Trophoblast cell (in vitro differentiated cells and primary cell): ENCODE measurements at regions not wholly inside any gene's neighbourhood (a gene's known extent, or its start where the extent isn't known, plus 50 kb on each side); places are given as distances from the start of the nearest gene placed in this dataset.
A peak's percentile ranks its signal among the peaks of the same experiment; 100 is the strongest.

Source experiments
- DNase-seq, 2 donors: peaks; one replicate each; pipeline ENCODE4 v3.0.0-alpha.2; 2016
- H2AFZ ChIP-seq: 2 replicates; pipeline ENCODE4 v1.6.1; 2013; ENCODE audit warnings: low read length, moderate library complexity, mild to moderate bottlenecking; ENCODE audit not compliant: insufficient read depth, poor library complexity
- H2AK5ac ChIP-seq: 2 replicates; pipeline ENCODE4 v1.6.1; 2013; ENCODE audit warnings: mild to moderate bottlenecking, low read length
- H2BK120ac ChIP-seq: 2 replicates; pipeline ENCODE4 v1.6.1; 2013; ENCODE audit warnings: low read length, mild to moderate bottlenecking, moderate library complexity; ENCODE audit not compliant: insufficient read depth, poor library complexity
- H2BK12ac ChIP-seq: 2 replicates; pipeline ENCODE4 v1.6.1; 2013; ENCODE audit warnings: mild to moderate bottlenecking, low read length, moderate library complexity
- H2BK5ac ChIP-seq: 2 replicates; pipeline ENCODE4 v1.6.1; 2013; ENCODE audit warnings: low read length, low read depth, moderate library complexity, mild to moderate bottlenecking; ENCODE audit not compliant: poor library complexity
- H3K14ac ChIP-seq: 2 replicates; pipeline ENCODE4 v1.6.1; 2013; ENCODE audit warnings: mild to moderate bottlenecking, low read length
- H3K18ac ChIP-seq: 2 replicates; pipeline ENCODE4 v1.6.1; 2013; ENCODE audit warnings: mild to moderate bottlenecking, low read length
- H3K23ac ChIP-seq: 2 replicates; pipeline ENCODE4 v1.6.1; 2013; ENCODE audit warnings: low read length
- H3K27ac ChIP-seq: 2 replicates; pipeline ENCODE4 v1.5.1; 2013; ENCODE audit warnings: low read depth, mild to moderate bottlenecking, inconsistent platforms, low read length, moderate library complexity
- H3K27me3 ChIP-seq: 2 replicates; pipeline ENCODE4 v1.6.1; 2013; ENCODE audit warnings: inconsistent platforms, mild to moderate bottlenecking, low read length, moderate library complexity; ENCODE audit not compliant: insufficient read depth
- H3K36me3 ChIP-seq, 2 experiments: 1 replicate in 1 of 2; 2 replicates in 1 of 2; pipeline ENCODE4 v1.6.1; 2013; ENCODE audit warnings: low read length in 2 of 2, mild to moderate bottlenecking in 2 of 2, moderate library complexity in 1 of 2; ENCODE audit not compliant: insufficient read depth in 2 of 2, control insufficient read depth in 1 of 2
- H3K4ac ChIP-seq: 2 replicates; pipeline ENCODE4 v1.6.1; 2013; ENCODE audit warnings: low read depth, mild to moderate bottlenecking, low read length, moderate library complexity
- H3K4me1 ChIP-seq, 2 experiments: 1 replicate in 1 of 2; 2 replicates in 1 of 2; pipeline ENCODE4 v1.6.1; 2013; ENCODE audit warnings: low read length in 2 of 2, mild to moderate bottlenecking in 2 of 2, moderate library complexity in 1 of 2; ENCODE audit not compliant: insufficient read depth in 2 of 2, control insufficient read depth in 1 of 2
- H3K4me2 ChIP-seq: 2 replicates; pipeline ENCODE4 v1.6.1; 2013; ENCODE audit warnings: inconsistent platforms, mild to moderate bottlenecking, low read length, moderate library complexity
- H3K4me3 ChIP-seq: 2 replicates; pipeline ENCODE4 v1.5.1; 2013; ENCODE audit warnings: mild to moderate bottlenecking, low read depth, low read length, inconsistent platforms
- H3K79me1 ChIP-seq: one replicate; pipeline ENCODE4 v1.6.1; 2013; ENCODE audit warnings: low read length
- H3K79me2 ChIP-seq: 2 replicates; pipeline ENCODE4 v1.6.1; 2013; ENCODE audit warnings: low read length, mild to moderate bottlenecking; ENCODE audit not compliant: control insufficient read depth, insufficient read depth, poor library complexity
- H3K9ac ChIP-seq: 2 replicates; pipeline ENCODE4 v1.6.1; 2013; ENCODE audit warnings: mild to moderate bottlenecking, low read length
- H3K9me3 ChIP-seq: 2 replicates; pipeline ENCODE4 v1.6.1; 2013; ENCODE audit warnings: low read depth, mild to moderate bottlenecking, control low read depth, inconsistent platforms, low read length; ENCODE audit not compliant: insufficient read depth
- H4K12ac ChIP-seq: 2 replicates; pipeline ENCODE4 v1.6.1; 2013; ENCODE audit warnings: low read depth, mild to moderate bottlenecking, low read length, moderate library complexity
- H4K8ac ChIP-seq: 2 replicates; pipeline ENCODE4 v1.6.1; 2013; ENCODE audit warnings: low read depth, mild to moderate bottlenecking, low read length, moderate library complexity
- H4K91ac ChIP-seq: one replicate; pipeline ENCODE4 v1.6.1; 2013; ENCODE audit warnings: low read depth, mild to moderate bottlenecking, low read length, moderate library complexity
- WGBS: extraction: QIAGEN DNeasy Blood & Tissue Kit; methylation state at CpG from one replicate; pipeline ENCODE4 v1.1.7; 2013; ENCODE audit warnings: missing lambda C conversion rate; ENCODE audit not compliant: insufficient read length, insufficient coverage; ENCODE audit errors: extremely low coverage; 5-methylcytosine and 5-hydroxymethylcytosine counted together

- Histone ChIP-seq H3K14ac (no peak overlapping the region), H3K36me3 (no peaks in the 10 kb centered on the region), H4K8ac (no peak overlapping the region), H4K12ac (no peak overlapping the region), H3K4ac (no peak overlapping the region), H2AFZ (no peak overlapping the region), H2BK120ac (no peak overlapping the region), H3K18ac (no peak overlapping the region), H3K27me3 (no peaks in the 10 kb centered on the region), H3K79me1 (no peaks in the 10 kb centered on the region), H3K9ac (no peak overlapping the region), H3K4me2 (no peak overlapping the region), H3K9me3 (peaks cover 11% of the 10 kb centered on the region), H3K4me3 (peak overlapping the region; percentile 21), H3K23ac (no peak overlapping the region), H3K4me1 (no peaks in the 10 kb centered on the region), H3K79me2 (no peaks in the 10 kb centered on the region), H3K27ac (no peak overlapping the region), H2BK5ac (no peak overlapping the region), H2AK5ac (no peak overlapping the region), H2BK12ac (no peak overlapping the region), H4K91ac (no peak overlapping the region)
- DNase-seq: no peak
- no CpG with 5 or more reads among the region's 22 CpGs for WGBS
Measured at GRCh38 chr22:48881326-48881980, 946.2 kb downstream of the BRD1 start.

GRCh38 chr22:48880749-48881148 lies 946.9 kb downstream of the BRD1 start:
- H3K79me2 ChIP-seq: no peaks in the 10 kb centered on the region
- no peak overlapping the region for H2BK5ac ChIP-seq
- no peak overlapping the region for H3K18ac ChIP-seq
- no peaks in the 10 kb centered on the region for H3K27me3 ChIP-seq
- no peak overlapping the region for H3K4ac ChIP-seq
- no peaks in the 10 kb centered on the region for H3K36me3 ChIP-seq
- H3K4me2 ChIP-seq: no peak overlapping the region
- H4K12ac ChIP-seq: no peak overlapping the region
- H3K27ac ChIP-seq: no peak overlapping the region
- no peak overlapping the region for H3K4me3 ChIP-seq
- H3K14ac ChIP-seq: no peak overlapping the region
- H2AFZ ChIP-seq: no peak overlapping the region
- peaks cover 11% of the 10 kb centered on the region for H3K9me3 ChIP-seq
- no peak overlapping the region for H2BK12ac ChIP-seq
- H3K23ac ChIP-seq: no peak overlapping the region
- no peak for DNase-seq
- WGBS: no CpG with 5 or more reads among the region's 11 CpGs
- no peak overlapping the region for H4K91ac ChIP-seq
- no peaks in the 10 kb centered on the region for H3K79me1 ChIP-seq
- H3K9ac ChIP-seq: no peak overlapping the region
- H4K8ac ChIP-seq: no peak overlapping the region
- no peak overlapping the region for H2BK120ac ChIP-seq
- H3K4me1 ChIP-seq: no peaks in the 10 kb centered on the region
- no peak overlapping the region for H2AK5ac ChIP-seq

GRCh38 chr22:48876951-48877350 lies 950.7 kb downstream of the BRD1 start:
- Histone ChIP-seq H2BK120ac (no peak overlapping the region), H2AK5ac (no peak overlapping the region), H2AFZ (no peak overlapping the region), H4K91ac (no peak overlapping the region), H3K36me3 (no peaks in the 10 kb centered on the region), H3K14ac (no peak overlapping the region), H3K79me1 (no peaks in the 10 kb centered on the region), H3K18ac (no peak overlapping the region), H2BK5ac (no peak overlapping the region), H3K9me3 (peaks cover 6% of the 10 kb centered on the region), H3K4me2 (no peak overlapping the region), H3K79me2 (no peaks in the 10 kb centered on the region), H3K4ac (no peak overlapping the region), H3K23ac (no peak overlapping the region), H2BK12ac (no peak overlapping the region), H3K9ac (no peak overlapping the region), H4K12ac (no peak overlapping the region), H3K27me3 (no peaks in the 10 kb centered on the region), H3K4me1 (no peaks in the 10 kb centered on the region), H3K27ac (no peak overlapping the region), H4K8ac (no peak overlapping the region), H3K4me3 (no peak overlapping the region)
- no peak for DNase-seq
- no CpG with 5 or more reads among the region's 4 CpGs for WGBS

- Histone ChIP-seq H2BK120ac (no peak overlapping the region), H2BK5ac (no peak overlapping the region), H4K12ac (no peak overlapping the region), H3K4me3 (no peak overlapping the region), H2BK12ac (no peak overlapping the region), H3K14ac (no peak overlapping the region), H4K8ac (no peak overlapping the region), H3K9me3 (no peaks in the 10 kb centered on the region), H3K9ac (no peak overlapping the region), H3K18ac (no peak overlapping the region), H3K27me3 (no peaks in the 10 kb centered on the region), H3K79me1 (no peaks in the 10 kb centered on the region), H3K79me2 (no peaks in the 10 kb centered on the region), H2AK5ac (no peak overlapping the region), H3K4me1 (no peaks in the 10 kb centered on the region), H4K91ac (no peak overlapping the region), H3K4ac (no peak overlapping the region), H3K36me3 (no peaks in the 10 kb centered on the region), H2AFZ (no peak overlapping the region), H3K23ac (no peak overlapping the region), H3K27ac (no peak overlapping the region), H3K4me2 (no peak overlapping the region)
- no peak for DNase-seq
- no CpG with 5 or more reads among the region's 5 CpGs for WGBS
Measured at GRCh38 chr22:48874956-48875355, 952.7 kb downstream of the BRD1 start.
